ENCODE measurements at regions not wholly inside any gene's neighbourhood (a gene's known extent, or its start where the extent isn't known, plus 50 kb on each side); places are given as distances from the start of the nearest gene placed in this dataset.

DNA sequence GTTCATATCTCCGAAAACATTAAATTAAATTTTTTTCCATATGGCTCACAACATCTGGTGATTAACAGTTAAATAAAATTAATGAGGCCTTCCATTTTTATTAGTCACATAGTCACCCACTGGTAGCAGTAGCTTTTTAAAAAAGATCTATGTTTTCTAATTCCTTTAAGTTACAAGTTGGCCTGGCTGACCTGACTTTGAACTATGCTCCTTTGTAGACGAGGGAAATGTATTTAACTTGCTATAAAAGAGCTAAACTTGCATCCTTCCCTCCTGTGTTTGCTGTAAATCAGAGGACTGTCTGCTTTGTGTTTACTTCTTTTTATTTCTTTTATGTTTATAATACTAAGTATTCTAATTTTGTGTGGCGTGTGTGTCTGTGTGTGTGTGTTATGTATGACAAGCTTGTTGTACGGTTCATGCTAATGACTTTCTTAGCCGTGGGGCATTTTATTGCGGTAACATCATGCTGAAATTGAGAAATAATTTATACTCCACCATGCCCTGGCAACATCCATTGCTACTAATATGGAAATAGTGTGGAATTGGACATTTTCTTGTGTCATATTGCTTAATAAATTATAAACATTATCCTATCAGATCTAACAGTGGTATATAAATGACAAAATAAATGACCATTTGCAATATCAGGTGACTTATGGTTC is 241.7 kb downstream of the SNCA start:
- H3K4me3 ChIP-seq (ENCODE audit: low read length), result no peak overlapping the region
- H3F3A ChIP-seq (ENCODE audit: control insufficient read depth, insufficient read depth), result no peaks in the 10 kb centered on the region
- TF ChIP-seq, protein P1, sequence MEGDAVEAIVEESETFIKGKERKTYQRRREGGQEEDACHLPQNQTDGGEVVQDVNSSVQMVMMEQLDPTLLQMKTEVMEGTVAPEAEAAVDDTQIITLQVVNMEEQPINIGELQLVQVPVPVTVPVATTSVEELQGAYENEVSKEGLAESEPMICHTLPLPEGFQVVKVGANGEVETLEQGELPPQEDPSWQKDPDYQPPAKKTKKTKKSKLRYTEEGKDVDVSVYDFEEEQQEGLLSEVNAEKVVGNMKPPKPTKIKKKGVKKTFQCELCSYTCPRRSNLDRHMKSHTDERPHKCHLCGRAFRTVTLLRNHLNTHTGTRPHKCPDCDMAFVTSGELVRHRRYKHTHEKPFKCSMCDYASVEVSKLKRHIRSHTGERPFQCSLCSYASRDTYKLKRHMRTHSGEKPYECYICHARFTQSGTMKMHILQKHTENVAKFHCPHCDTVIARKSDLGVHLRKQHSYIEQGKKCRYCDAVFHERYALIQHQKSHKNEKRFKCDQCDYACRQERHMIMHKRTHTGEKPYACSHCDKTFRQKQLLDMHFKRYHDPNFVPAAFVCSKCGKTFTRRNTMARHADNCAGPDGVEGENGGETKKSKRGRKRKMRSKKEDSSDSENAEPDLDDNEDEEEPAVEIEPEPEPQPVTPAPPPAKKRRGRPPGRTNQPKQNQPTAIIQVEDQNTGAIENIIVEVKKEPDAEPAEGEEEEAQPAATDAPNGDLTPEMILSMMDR (IDR thresholded peaks at IDR 0.05; ENCODE audit: low read depth, low read length, poor library complexity, severe bottlenecking), result no peak
- TF ChIP-seq EZH2phosphoT487 (IDR thresholded peaks at IDR 0.05; ENCODE audit: borderline replicate concordance, low read length), result no peak
- H3K9me2 ChIP-seq (replicated peaks; ENCODE audit: control insufficient read depth, low read length), result no peaks in the 10 kb centered on the region
- no peaks in the 10 kb centered on the region for H3K36me3 ChIP-seq (ENCODE audit: control insufficient read depth, low read length)
- H3K79me2 ChIP-seq (ENCODE audit: control insufficient read depth, low read length), result no peaks in the 10 kb centered on the region
- no peak overlapping the region for H3K27ac ChIP-seq (ENCODE audit: low read depth, low read length)
- no peaks in the 10 kb centered on the region for H3K9me3 ChIP-seq (ENCODE audit: control insufficient read depth, insufficient read depth, low read length)
- H3K4me1 ChIP-seq (ENCODE audit: control insufficient read depth, low read length), result no peaks in the 10 kb centered on the region
- H3K4me2 ChIP-seq (ENCODE audit: low read length), result no peak overlapping the region
- H4K20me1 ChIP-seq (ENCODE audit: control insufficient read depth, insufficient read depth, low read depth, low read length), result no peaks in the 10 kb centered on the region
- no peaks in the 10 kb centered on the region for H3K27me3 ChIP-seq (ENCODE audit: control insufficient read depth, low read length)

DNA sequence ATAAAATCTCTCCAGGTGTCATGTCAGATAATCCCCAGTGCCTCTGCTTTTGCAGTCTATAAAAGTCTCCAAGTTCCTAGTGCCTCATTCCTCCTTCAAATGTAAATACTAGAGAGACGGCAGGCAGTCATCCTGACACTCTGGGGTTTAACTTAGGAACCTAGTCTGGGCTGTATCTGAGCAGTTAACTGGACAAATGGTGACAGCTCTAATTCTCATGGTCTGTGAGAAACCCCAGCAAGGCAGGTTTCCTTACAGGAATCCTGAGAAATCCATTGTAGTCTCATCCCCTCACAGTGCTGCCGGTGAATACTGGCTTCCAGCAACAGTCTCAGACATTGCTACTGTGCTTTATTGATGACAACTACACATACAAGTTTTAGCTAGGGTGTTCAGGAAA is 246.8 kb downstream of the SNCA start:
- Histone ChIP-seq H3K79me2 (ENCODE audit: control insufficient read depth, low read length) (no peaks in the 10 kb centered on the region), H3K4me2 (ENCODE audit: low read length) (no peak overlapping the region), H3K27me3 (ENCODE audit: control insufficient read depth, low read length) (no peaks in the 10 kb centered on the region), H3F3A (ENCODE audit: control insufficient read depth, insufficient read depth) (no peaks in the 10 kb centered on the region), H3K36me3 (ENCODE audit: control insufficient read depth, low read length) (no peaks in the 10 kb centered on the region), H3K9me2 (replicated peaks; ENCODE audit: control insufficient read depth, low read length) (no peaks in the 10 kb centered on the region), H3K4me3 (ENCODE audit: low read length) (no peak overlapping the region), H4K20me1 (ENCODE audit: control insufficient read depth, insufficient read depth, low read depth, low read length) (no peaks in the 10 kb centered on the region), H3K4me1 (ENCODE audit: control insufficient read depth, low read length) (no peaks in the 10 kb centered on the region), H3K9me3 (ENCODE audit: control insufficient read depth, insufficient read depth, low read length) (no peaks in the 10 kb centered on the region), H3K27ac (ENCODE audit: low read depth, low read length) (no peak overlapping the region)
- TF ChIP-seq, protein P1 (IDR thresholded peaks at IDR 0.05; ENCODE audit: low read depth, low read length, poor library complexity, severe bottlenecking), result no peak
- TF ChIP-seq EZH2phosphoT487 (IDR thresholded peaks at IDR 0.05; ENCODE audit: borderline replicate concordance, low read length), result no peak

DNA sequence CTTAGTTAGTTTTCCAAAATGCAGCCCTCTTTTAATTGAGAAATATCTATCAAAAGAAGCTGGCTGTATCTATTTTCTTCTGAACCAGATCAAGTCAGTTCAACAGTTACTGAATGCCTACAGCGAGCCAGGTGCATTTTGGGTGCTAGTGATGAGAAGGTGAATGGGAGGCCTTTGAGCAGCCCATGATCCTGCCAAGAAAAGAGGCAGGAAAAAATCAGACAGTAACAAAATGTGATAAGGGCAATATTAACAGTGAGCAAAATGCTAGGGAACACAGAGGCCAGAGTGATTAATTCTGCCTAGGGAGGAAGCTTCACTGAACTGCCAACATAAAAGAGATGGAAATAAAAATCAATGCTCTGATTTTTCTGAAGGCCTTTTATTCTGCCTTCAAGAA is 248.5 kb downstream of the SNCA start:
- H3F3A ChIP-seq (ENCODE audit: control insufficient read depth, insufficient read depth), result no peaks in the 10 kb centered on the region
- no peaks in the 10 kb centered on the region for H3K27me3 ChIP-seq (ENCODE audit: control insufficient read depth, low read length)
- no peaks in the 10 kb centered on the region for H3K9me3 ChIP-seq (ENCODE audit: control insufficient read depth, insufficient read depth, low read length)
- no peak for TF ChIP-seq EZH2phosphoT487 (IDR thresholded peaks at IDR 0.05; ENCODE audit: borderline replicate concordance, low read length)
- TF ChIP-seq, protein P1 (IDR thresholded peaks at IDR 0.05; ENCODE audit: low read depth, low read length, poor library complexity, severe bottlenecking), result no peak
- H3K36me3 ChIP-seq (ENCODE audit: control insufficient read depth, low read length), result no peaks in the 10 kb centered on the region
- no peaks in the 10 kb centered on the region for H3K79me2 ChIP-seq (ENCODE audit: control insufficient read depth, low read length)
- H3K9me2 ChIP-seq (replicated peaks; ENCODE audit: control insufficient read depth, low read length), result no peaks in the 10 kb centered on the region
- no peaks in the 10 kb centered on the region for H4K20me1 ChIP-seq (ENCODE audit: control insufficient read depth, insufficient read depth, low read depth, low read length)
- H3K27ac ChIP-seq (ENCODE audit: low read depth, low read length), result no peak overlapping the region
- H3K4me2 ChIP-seq (ENCODE audit: low read length), result no peak overlapping the region
- H3K4me1 ChIP-seq (ENCODE audit: control insufficient read depth, low read length), result no peaks in the 10 kb centered on the region
- no peak overlapping the region for H3K4me3 ChIP-seq (ENCODE audit: low read length)

Data from DOHH2 (cell line).